Heart left ventricle (tissue), 13 donors: ENCODE measurements at regions not wholly inside any gene's neighbourhood (a gene's known extent, or its start where the extent isn't known, plus 50 kb on each side); places are given as distances from the start of the nearest gene placed in this dataset.

ENCODE experiments used
- POLR2A ChIP-seq, 2 donors: fragments of 450-650 bp; IDR thresholded peaks; one replicate each; pipeline ENCODE4 v1.6.1; 2017; ENCODE audit warnings: antibody characterized with exemption in 2 of 2, mild to moderate bottlenecking in 2 of 2, moderate library complexity in 2 of 2
- TF ChIP-seq, protein P1 (sequence below), 12 donors: fragments of 200-600 bp; sonication (generic) in 4 of 12; IDR thresholded peaks; one replicate each; pipeline versions ENCODE4 v1.5.0 to v1.8.0; 2018 to 2022; ENCODE audit warnings: antibody characterized with exemption in 12 of 12, mild to moderate bottlenecking in 5 of 12
- donor health status: ischemic (EF 13 %, LVEDD 7.1; RV severe dilation, severe dysfunction).
- donor health status: DM: no; HTN: yes; CAD: no.
- donor health status: DM: no; HTN: no; CAD: no.
- donor health status: ischemic (EF 25% LVEDD 6.9; RV normal size, moderate dysfunction).
- donor health status: ischemic (EF 25% LVEDD 5.7; RV mildly dilated, moderate dysfunction).
- donor health status: ischemic (EF 35%, LVEDD 5.7; RV mildly dilated, moderate dysfunction).
- donor health status: nonischemic (EF 11% LVEDD 7.7; RV severe dilation, severe dysfunction).
- donor health status: DM: yes; HTN: yes; CAD: no.
- donor health status: PGD.
- donor health status: ischemic (EF 29% LVEDD 5.4; RV normal size, mild dysfunction).
- donor health status: nonischemic (EF 23%, LVEDD 6.1; RV moderate dilation, normal function).

DNA sequence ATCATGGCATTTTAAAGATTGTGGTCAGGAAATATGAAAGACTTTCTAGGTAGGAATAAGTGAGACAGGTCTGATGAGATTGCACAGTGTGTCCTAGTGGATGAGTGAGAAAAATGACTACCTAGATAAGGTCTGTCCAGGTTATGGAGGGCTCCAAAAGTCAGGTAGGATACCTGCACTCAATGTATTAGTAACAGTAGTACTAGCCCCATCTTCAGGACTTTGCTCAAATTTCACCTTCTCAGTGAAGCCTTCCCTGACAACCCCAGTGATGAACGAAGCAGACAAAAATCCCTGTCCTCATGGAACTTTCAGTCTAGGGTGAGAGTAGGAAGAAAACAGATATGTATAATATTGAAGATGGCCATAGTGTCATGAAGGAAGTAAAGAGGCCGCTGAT, 85.7 kb downstream of the ZIC3 start:
- TF ChIP-seq, protein P1, sequence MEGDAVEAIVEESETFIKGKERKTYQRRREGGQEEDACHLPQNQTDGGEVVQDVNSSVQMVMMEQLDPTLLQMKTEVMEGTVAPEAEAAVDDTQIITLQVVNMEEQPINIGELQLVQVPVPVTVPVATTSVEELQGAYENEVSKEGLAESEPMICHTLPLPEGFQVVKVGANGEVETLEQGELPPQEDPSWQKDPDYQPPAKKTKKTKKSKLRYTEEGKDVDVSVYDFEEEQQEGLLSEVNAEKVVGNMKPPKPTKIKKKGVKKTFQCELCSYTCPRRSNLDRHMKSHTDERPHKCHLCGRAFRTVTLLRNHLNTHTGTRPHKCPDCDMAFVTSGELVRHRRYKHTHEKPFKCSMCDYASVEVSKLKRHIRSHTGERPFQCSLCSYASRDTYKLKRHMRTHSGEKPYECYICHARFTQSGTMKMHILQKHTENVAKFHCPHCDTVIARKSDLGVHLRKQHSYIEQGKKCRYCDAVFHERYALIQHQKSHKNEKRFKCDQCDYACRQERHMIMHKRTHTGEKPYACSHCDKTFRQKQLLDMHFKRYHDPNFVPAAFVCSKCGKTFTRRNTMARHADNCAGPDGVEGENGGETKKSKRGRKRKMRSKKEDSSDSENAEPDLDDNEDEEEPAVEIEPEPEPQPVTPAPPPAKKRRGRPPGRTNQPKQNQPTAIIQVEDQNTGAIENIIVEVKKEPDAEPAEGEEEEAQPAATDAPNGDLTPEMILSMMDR (IDR thresholded peaks at IDR 0.05), result no peak
- TF ChIP-seq POLR2A (IDR thresholded peaks at IDR 0.05), result no peak
